Sciatic nerve (tissue), 2 donors: ENCODE measurements at regions not wholly inside any gene's neighbourhood (a gene's known extent, or its start where the extent isn't known, plus 50 kb on each side); places are given as distances from the start of the nearest gene placed in this dataset.

Experiments
- ATAC-seq: fragments of 200-7000 bp; cut with Tn5 transposase; one replicate; pipeline ENCODE4 v1.9.1; 2020; ENCODE audit warnings: mild to moderate bottlenecking, moderate library complexity
- DNase-seq: peaks from one replicate; pipeline ENCODE4 v3.0.0-alpha.2; 2020; ENCODE audit warnings: low spot score
- intact Hi-C: fragments of 100-400 bp; cut with DNase I; formaldehyde crosslinking; loops from one replicate; pipeline ENCODE4 v1.14.2; 2022
- donor health status: DM: no; HTN: no; CAD: no.
- donor health status: DM: no; HTN: no; CAD: no.

GRCh38 chr3:7879572-7879971 is 622.1 kb upstream of the LMCD1 start:
- DNase-seq (no peak), ATAC-seq (no peak)
- intact Hi-C loops = no loop called here

- no peak for ATAC-seq
- intact Hi-C loops = no loop called here
- no peak for DNase-seq
Observed at GRCh38 chr3:7881946-7882345, 619.7 kb upstream of the LMCD1 start.

- ATAC-seq = no peak
- DNase-seq = no peak
- intact Hi-C loops = no loop called here
Observed at GRCh38 chr3:7897655-7898054, 604.0 kb upstream of the LMCD1 start.

GRCh38 chr3:7913283-7913682 is 588.3 kb upstream of the LMCD1 start:
- ATAC-seq (no peak), DNase-seq (no peak)
- intact Hi-C loops = no loop called here

- intact Hi-C loops = no loop called here
- ATAC-seq (no peak), DNase-seq (no peak)
Observed at GRCh38 chr3:7915356-7915755, 586.3 kb upstream of the LMCD1 start.

- intact Hi-C loops = no loop called here
- no peak for ATAC-seq
Observed at GRCh38 chr3:7917443-7918151, 584.0 kb upstream of the LMCD1 start.

GRCh38 chr3:7920211-7920610 is 581.4 kb upstream of the LMCD1 start:
- no peak for ATAC-seq
- intact Hi-C loops = no loop called here
- DNase-seq = no peak

More at GRCh38 chr3:7917443-7918151, 584.0 kb upstream of the LMCD1 start:
- DNase-seq = no peak

GRCh38 chr3:7924228-7924627 is 577.4 kb upstream of the LMCD1 start:
- DNase-seq (no peak), ATAC-seq (no peak)
- intact Hi-C loops = no loop called here

- no peak for ATAC-seq
- no peak for DNase-seq
- intact Hi-C loops = no loop called here
Observed at GRCh38 chr3:7927015-7927414, 574.6 kb upstream of the LMCD1 start.

GRCh38 chr3:7927864-7928263 is 573.8 kb upstream of the LMCD1 start:
- no peak for ATAC-seq
- no peak for DNase-seq
- intact Hi-C loops = no loop called here

GRCh38 chr3:7929319-7929889 is 572.2 kb upstream of the LMCD1 start:
- intact Hi-C loops = no loop called here
- ATAC-seq = no peak
- DNase-seq = no peak

GRCh38 chr3:7934362-7934761 is 567.3 kb upstream of the LMCD1 start:
- no peak for ATAC-seq
- intact Hi-C loops = no loop called here
- no peak for DNase-seq

- no peak for ATAC-seq
Observed at GRCh38 chr3:7947930-7948329, 553.7 kb upstream of the LMCD1 start.

GRCh38 chr3:7950890-7951289 is 550.7 kb upstream of the LMCD1 start:
- intact Hi-C loops = no loop called here
- no peak for ATAC-seq
- DNase-seq = no peak

More at GRCh38 chr3:7947930-7948329, 553.7 kb upstream of the LMCD1 start:
- intact Hi-C loops = no loop called here
- no peak for DNase-seq

- intact Hi-C loops = no loop called here
- no peak for ATAC-seq
- DNase-seq = no peak
Observed at GRCh38 chr3:7953449-7954014, 548.1 kb upstream of the LMCD1 start.

GRCh38 chr3:7957024-7957423 is 544.6 kb upstream of the LMCD1 start:
- ATAC-seq (no peak), DNase-seq (no peak)
- intact Hi-C loops = no loop called here

GRCh38 chr3:7959094-7959493 is 542.5 kb upstream of the LMCD1 start:
- ATAC-seq (no peak), DNase-seq (no peak)
- intact Hi-C loops = no loop called here

- ATAC-seq (no peak), DNase-seq (no peak)
- intact Hi-C loops = no loop called here
Observed at GRCh38 chr3:7960601-7961000, 541.0 kb upstream of the LMCD1 start.

- ATAC-seq (no peak), DNase-seq (no peak)
- intact Hi-C loops = no loop called here
Observed at GRCh38 chr3:7962301-7962700, 539.3 kb upstream of the LMCD1 start.

- intact Hi-C loops = no loop called here
- ATAC-seq (no peak), DNase-seq (no peak)
Observed at GRCh38 chr3:7964899-7965298, 536.7 kb upstream of the LMCD1 start.

- intact Hi-C loops = no loop called here
- DNase-seq (no peak), ATAC-seq (no peak)
Observed at GRCh38 chr3:7973006-7973405, 528.6 kb upstream of the LMCD1 start.
